Stomach (tissue), 8 donors: ENCODE measurements at regions not wholly inside any gene's neighbourhood (a gene's known extent, or its start where the extent isn't known, plus 50 kb on each side); places are given as distances from the start of the nearest gene placed in this dataset.

Source experiments
- DNase-seq, 2 donors: peaks; one replicate each; pipeline versions ENCODE4 v3.0.0 to v3.0.0-alpha.2; 2013 to 2019
- H3K27ac ChIP-seq, 5 donors: fragments of 200-600 bp in 4 of 5; sonication (generic) in 4 of 5; one replicate each; pipeline ENCODE4 v1.5.1; 2013 to 2019; ENCODE audit warnings: mild to moderate bottlenecking in 1 of 5, moderate library complexity in 1 of 5
- H3K27me3 ChIP-seq, 3 donors: fragments of 200-600 bp; sonication (generic); one replicate each; pipeline ENCODE4 v1.5.1; 2017 to 2019; ENCODE audit warnings: mixed run types in 1 of 3
- H3K36me3 ChIP-seq, 4 donors: fragments of 200-600 bp; sonication (generic); 1 replicate in 3 of 4; 2 replicates in 1 of 4; pipeline ENCODE4 v1.5.1; 2016 to 2019
- H3K4me1 ChIP-seq, 4 donors: fragments of 200-600 bp; sonication (generic); one replicate each; pipeline ENCODE4 v1.5.1; 2016 to 2019
- H3K4me3 ChIP-seq, 4 donors: fragments of 200-600 bp; sonication (generic) in 3 of 4; one replicate each; pipeline ENCODE4 v1.5.1; 2016 to 2019; ENCODE audit warnings: mild to moderate bottlenecking in 1 of 4
- H3K9me3 ChIP-seq, 4 donors: fragments of 200-600 bp; sonication (generic); one replicate each; pipeline ENCODE4 v1.5.1; 2016 to 2019
- CTCF ChIP-seq, 7 experiments: fragments of 450-650 bp in 4 of 7; fragments of 200-600 bp in 3 of 7; sonication (generic) in 3 of 7; IDR thresholded peaks; one replicate each; pipeline ENCODE4 v1.5.1; 2016 to 2019; ENCODE audit warnings: antibody characterized with exemption in 7 of 7, control low read depth in 2 of 7, mild to moderate bottlenecking in 1 of 7
- EP300 ChIP-seq: sonication (generic); formaldehyde crosslinking; IDR thresholded peaks from one replicate; pipeline ENCODE4 v1.6.1; 2017; ENCODE audit warnings: antibody characterized with exemption
- POLR2A ChIP-seq, 4 donors: fragments of 450-650 bp; IDR thresholded peaks; one replicate each; pipeline ENCODE4 v1.6.1; 2016; ENCODE audit warnings: antibody characterized with exemption in 4 of 4, control low read depth in 2 of 4, mild to moderate bottlenecking in 1 of 4, moderate library complexity in 1 of 4
- POLR2AphosphoS5 ChIP-seq, 3 donors: sonication (generic); formaldehyde crosslinking; IDR thresholded peaks; one replicate each; pipeline ENCODE4 v1.6.1; 2016; ENCODE audit warnings: antibody characterized with exemption in 3 of 3
- WGBS, 5 donors: extraction: QIAGEN DNeasy Blood & Tissue Kit in 3 of 5; methylation state at CpG; one replicate each; pipeline versions ENCODE4 v1.1.5 to v1.1.7; 2013 to 2018; 5-methylcytosine and 5-hydroxymethylcytosine counted together
- intact Hi-C: fragments of 100-400 bp; cut with DNase I; formaldehyde crosslinking; loops from one replicate; pipeline ENCODE4 v1.15.1; 2023; ENCODE audit warnings: low total_unique reads
- donor health status: healthy with polysubstance abuse.
- donor health status: Bipolar disorder and iron deficiency.
- donor health status: healthy.

GRCh38 chr18:60100778-60101177 is 201.0 kb downstream of the PMAIP1 start:
- no peaks in the 10 kb centered on the region for H3K9me3 ChIP-seq
- intact Hi-C loops = no loop called here
- no peak overlapping the region for H3K4me3 ChIP-seq
- TF ChIP-seq EP300 = no peak
- TF ChIP-seq CTCF (IDR thresholded peaks at IDR 0.05) = no peak
- no peak for TF ChIP-seq POLR2AphosphoS5 (IDR thresholded peaks at IDR 0.05)
- TF ChIP-seq POLR2A (IDR thresholded peaks at IDR 0.05) = no peak
- WGBS, 5 donors = 62 to 80% (median 69%) methylated on average over 3 of the region's 3 CpGs
- H3K36me3 ChIP-seq = no peaks in the 10 kb centered on the region
- H3K27me3 ChIP-seq = no peaks in the 10 kb centered on the region
- DNase-seq = no peak
- no peaks in the 10 kb centered on the region for H3K4me1 ChIP-seq
- H3K27ac ChIP-seq = no peak overlapping the region

- no peaks in the 10 kb centered on the region for H3K4me1 ChIP-seq
- no peak overlapping the region for H3K4me3 ChIP-seq
- no peak for TF ChIP-seq EP300
- TF ChIP-seq CTCF (IDR thresholded peaks at IDR 0.05) = no peak
- no peak for TF ChIP-seq POLR2AphosphoS5 (IDR thresholded peaks at IDR 0.05)
- TF ChIP-seq POLR2A (IDR thresholded peaks at IDR 0.05) = no peak
- no peaks in the 10 kb centered on the region for H3K9me3 ChIP-seq
- no peaks in the 10 kb centered on the region for H3K36me3 ChIP-seq
- intact Hi-C loops = no loop called here
- 81 to 98% (median 89%) methylated on average over 2 of the region's 2 CpGs for WGBS, 5 donors
- H3K27me3 ChIP-seq = no peaks in the 10 kb centered on the region
- no peak overlapping the region for H3K27ac ChIP-seq
- no peak for DNase-seq
Measured at GRCh38 chr18:60099709-60100108, 199.9 kb downstream of the PMAIP1 start.

DNA sequence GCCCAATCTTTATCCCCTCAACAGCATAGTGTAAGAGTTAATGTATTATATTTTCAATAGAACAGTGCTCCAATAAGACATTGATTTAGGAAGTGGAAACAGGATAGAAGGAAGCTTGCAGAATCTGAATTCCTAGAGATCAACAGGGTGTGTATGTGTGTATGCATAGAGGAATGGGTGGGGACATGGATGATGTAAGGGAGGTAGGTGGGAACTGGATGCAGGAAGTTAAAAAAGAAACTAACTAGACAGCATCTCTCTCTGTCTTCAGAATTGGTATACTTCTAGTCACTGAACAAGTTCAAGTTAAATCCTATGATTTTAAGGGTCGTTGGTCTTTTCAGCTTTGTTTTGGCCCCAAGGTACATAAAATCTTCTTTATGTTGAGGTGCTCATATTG is 196.6 kb downstream of the PMAIP1 start:
- H3K9me3 ChIP-seq = peaks cover 0 to 8% (median 3%) of the 10 kb centered on the region in 4 donors
- H3K36me3 ChIP-seq = no peaks in the 10 kb centered on the region
- H3K27ac ChIP-seq = no peak overlapping the region
- TF ChIP-seq EP300 (no peak), POLR2A (IDR thresholded peaks at IDR 0.05) (no peak), CTCF (IDR thresholded peaks at IDR 0.05) (no peak), POLR2AphosphoS5 (IDR thresholded peaks at IDR 0.05) (no peak)
- peak in 1 of 2 donors; percentile 10 for DNase-seq
- no peaks in the 10 kb centered on the region for H3K27me3 ChIP-seq
- H3K4me3 ChIP-seq = no peak overlapping the region
- no peaks in the 10 kb centered on the region for H3K4me1 ChIP-seq
- intact Hi-C loops = no loop called here
- 38 to 65% (median 41%) methylated on average over 1 of the region's 1 CpG for WGBS, 5 donors

DNA sequence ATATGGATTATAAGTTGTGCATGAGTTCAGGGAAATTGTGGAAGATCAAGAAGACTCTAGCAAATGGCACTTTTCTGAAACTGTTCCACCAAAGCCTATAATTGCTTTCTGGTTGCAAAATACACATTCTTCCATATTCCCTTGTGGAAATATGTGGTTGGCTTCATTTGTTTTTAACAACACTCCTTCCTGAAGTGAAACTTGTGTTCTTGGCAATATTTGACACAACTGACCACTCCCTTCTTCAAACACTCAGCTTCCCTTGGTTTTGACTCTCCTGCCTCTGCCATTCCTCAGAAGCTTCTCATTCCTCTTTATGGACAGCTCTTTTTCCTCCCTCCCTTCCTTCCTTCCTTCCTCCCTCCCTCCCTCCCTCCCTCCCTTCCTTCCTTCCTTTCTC is 192.3 kb downstream of the PMAIP1 start:
- TF ChIP-seq POLR2AphosphoS5 (IDR thresholded peaks at IDR 0.05) (no peak), POLR2A (IDR thresholded peaks at IDR 0.05) (no peak), CTCF (IDR thresholded peaks at IDR 0.05) (no peak), EP300 (no peak)
- no peak for DNase-seq
- Histone ChIP-seq H3K36me3 (no peaks in the 10 kb centered on the region), H3K9me3 (peaks cover 0 to 8% (median 3%) of the 10 kb centered on the region in 4 donors), H3K27ac (no peak overlapping the region), H3K4me3 (no peak overlapping the region), H3K4me1 (no peaks in the 10 kb centered on the region), H3K27me3 (peaks cover 0 to 1% (median 0%) of the 10 kb centered on the region in 3 donors)
- intact Hi-C loops = no loop called here
